Activated naive CD4-positive, alpha-beta T cell (primary cell): ENCODE measurements at regions not wholly inside any gene's neighbourhood (a gene's known extent, or its start where the extent isn't known, plus 50 kb on each side); places are given as distances from the start of the nearest gene placed in this dataset.
"Not testable (repeated sequence)": the region's sequence is repeated elsewhere in the genome, so short reads cannot be mapped to it uniquely, and the experiment has no call there.

Experiments
- DNase-seq, 4 experiments: peaks; one replicate each; lab custom pipeline; 2025; lab: John Stamatoyannopoulos, UW

DNA sequence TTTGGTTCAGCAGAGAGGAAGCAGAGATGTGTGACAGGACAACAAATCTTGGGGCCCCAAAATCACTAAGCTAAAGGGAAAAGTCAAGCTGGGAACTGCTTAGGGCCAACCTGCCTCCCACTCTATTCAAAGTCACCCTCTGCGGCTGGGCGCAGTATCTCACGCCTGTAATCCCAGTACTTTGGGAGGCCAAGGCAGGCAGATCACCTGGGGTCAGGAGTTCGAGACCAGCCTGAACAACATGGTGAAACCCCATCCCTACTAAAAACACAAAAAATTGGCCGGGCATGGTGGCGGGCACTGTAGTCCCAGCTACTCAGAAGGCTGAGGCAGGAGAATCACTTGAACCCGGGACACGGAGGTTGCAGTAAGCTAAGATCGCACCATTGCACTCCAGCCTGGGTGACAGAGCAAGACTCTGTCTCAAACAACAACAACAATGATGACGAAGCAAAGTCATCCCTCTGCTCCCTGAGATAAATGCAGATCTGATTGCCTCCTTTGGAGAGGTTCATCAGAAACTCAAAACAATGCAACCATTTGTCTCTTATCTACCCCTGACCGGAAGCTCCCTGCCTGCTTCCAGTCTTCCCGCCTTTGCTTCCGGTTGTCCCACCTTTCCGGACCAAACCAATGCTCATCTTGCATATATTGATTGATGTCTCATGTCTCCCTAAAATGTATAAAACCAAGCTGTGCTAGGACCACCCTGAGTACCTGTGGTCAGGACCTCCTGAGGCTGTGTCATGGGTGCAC, 136.4 kb upstream of the AFDN start:
- DNase-seq = not testable (repeated sequence)

DNA sequence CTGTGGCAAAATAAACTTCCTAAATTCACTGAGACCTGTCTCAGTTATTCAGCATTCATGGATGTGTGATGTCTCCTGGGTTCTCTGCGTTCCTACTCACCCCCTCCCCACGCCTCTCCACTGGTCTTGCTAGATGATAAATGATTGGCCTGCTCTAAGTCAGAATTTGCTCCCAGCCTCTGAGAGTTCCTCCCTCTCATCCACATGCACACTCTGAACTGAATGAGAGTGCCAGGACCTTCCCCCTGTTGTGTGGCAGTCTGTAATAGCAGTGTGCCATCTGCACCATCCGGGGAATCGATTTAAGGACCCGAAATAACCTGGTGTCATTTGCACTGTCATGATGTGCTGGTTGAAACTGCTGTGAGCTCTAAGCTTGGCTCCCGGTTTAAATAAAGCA, 135.8 kb upstream of the AFDN start:
- no peak for DNase-seq

DNA sequence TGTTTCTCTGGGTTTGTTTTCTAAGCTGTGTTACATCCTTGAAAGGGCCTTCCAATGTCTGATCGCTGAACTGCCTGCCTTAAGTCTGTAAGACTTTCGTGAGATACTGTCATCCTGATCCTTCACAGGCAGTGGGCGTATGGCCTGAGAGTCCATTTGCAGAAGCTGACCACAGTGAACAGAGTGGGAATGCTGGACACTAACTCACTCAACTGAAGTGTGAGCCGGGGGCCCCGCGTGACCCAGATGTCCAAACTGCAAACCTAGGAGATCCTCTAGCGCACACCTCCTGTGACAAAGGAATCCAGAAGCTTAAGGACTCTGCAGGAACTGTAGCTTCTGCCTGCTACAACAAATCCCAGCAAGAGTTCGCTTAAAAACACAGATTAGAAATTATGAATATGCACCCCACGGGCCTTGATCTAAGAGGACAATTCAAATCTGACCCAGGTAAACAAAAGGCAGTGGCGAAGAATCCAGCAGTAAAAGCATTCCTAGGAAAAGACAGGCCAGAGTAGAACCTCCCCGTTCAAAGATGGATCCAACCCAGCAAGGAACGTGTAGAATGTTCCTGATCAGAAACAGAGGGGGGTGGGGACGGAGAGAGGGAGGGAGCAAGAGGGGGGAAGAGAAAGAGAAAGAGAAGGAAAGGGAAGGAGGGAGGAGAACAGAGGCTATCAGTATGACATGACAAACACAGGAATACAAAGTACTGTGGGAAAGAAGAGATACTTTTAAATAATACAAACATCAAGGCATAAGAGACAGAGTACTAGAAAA, 135.0 kb upstream of the AFDN start:
- no peak for DNase-seq

DNA sequence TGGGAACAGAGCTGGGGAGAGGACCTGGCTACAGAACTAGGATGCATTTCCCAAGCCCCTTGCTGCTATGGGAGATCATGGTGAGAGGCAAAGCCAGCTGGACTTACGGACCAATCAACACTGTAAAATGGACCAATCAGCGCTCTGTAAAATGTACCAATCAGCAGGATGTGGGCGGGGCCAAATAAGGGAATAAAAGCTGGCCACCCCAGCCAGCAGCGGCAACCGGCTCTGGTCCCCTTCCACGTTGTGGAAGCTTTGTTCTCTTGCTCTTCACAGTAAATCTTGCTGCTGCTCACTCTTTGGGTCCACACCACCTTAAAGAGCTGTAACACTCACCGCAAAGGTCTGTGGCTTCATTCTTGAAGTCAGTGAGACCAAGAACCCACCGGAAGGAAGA, 133.2 kb upstream of the AFDN start:
- not testable (repeated sequence) for DNase-seq

DNA sequence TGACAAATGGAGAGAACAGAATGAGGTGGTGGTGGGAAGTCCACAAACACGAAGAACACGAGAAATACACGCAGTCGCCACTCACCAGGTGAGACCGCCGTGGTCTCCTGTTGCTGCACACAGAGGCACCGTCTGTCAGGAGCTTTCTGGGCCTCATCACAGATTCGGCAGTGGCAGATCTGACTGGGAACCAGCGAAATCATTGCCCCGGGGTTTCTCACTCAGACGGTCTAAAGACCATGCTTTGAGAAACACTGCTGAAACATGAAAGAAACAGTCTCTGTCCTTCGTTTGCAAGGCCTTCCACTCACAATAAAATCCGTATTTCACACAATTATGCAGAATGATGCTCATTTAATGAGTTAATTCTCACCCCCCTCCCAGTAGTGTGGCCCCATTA, 130.9 kb upstream of the AFDN start:
- no peak for DNase-seq

DNA sequence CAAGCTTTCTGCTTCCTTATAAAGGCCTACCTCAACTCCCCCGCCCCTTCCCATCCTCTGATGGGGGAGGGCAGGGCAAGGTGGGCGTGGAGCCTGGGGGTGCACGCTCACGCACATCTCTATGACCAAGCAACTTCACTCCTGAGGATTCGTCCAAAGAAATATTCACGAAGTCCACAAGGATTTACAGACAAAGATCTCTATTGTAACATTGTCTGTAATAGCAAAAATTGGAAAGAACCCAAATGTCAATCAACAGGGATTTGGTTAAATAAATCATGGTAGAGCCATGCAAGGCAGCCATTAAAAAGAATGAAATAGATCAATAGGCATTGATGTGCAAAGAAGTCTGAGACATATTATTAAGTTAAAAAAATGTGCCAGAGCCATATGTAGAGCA, 130.4 kb upstream of the AFDN start:
- DNase-seq = no peak

DNA sequence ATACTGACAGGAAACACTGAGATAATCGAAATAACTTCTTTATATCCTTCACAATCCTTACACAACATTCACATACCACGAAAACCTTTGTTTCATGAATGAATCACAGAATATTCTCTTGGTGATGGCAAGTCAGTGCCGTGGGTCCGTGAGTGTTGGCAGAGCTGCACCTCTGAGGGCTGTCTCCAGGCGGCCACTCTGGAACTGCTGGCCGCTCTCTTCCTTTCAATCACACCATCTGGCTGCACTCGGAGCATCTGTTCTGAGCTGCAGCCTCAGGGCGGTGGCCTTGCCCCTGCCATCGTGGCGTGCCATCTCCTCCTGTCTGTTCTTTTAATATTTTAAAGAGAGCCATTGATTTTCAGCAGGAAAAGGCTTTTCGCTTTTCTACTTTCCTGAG, 129.4 kb upstream of the AFDN start:
- DNase-seq = no peak

DNA sequence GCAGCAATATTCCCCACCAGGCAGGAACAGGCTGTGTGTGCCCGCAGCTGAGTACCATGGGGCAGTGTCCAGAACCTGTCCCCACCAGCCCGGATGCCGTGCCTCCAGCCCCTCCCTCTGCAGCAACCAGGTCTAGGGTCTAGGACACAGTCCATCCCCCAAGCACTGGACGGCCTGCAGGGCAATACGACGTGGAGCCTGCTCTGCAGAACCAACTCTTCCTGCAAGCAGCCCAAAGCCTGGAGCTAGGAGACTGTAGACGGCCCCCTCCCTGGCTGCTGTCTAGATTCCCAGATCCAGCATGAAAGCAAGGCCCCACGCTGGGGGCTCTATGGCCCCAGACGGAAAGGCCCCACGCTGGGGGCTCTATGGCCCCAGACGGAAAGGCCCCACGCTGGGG, 128.2 kb upstream of the AFDN start:
- no peak for DNase-seq

DNA sequence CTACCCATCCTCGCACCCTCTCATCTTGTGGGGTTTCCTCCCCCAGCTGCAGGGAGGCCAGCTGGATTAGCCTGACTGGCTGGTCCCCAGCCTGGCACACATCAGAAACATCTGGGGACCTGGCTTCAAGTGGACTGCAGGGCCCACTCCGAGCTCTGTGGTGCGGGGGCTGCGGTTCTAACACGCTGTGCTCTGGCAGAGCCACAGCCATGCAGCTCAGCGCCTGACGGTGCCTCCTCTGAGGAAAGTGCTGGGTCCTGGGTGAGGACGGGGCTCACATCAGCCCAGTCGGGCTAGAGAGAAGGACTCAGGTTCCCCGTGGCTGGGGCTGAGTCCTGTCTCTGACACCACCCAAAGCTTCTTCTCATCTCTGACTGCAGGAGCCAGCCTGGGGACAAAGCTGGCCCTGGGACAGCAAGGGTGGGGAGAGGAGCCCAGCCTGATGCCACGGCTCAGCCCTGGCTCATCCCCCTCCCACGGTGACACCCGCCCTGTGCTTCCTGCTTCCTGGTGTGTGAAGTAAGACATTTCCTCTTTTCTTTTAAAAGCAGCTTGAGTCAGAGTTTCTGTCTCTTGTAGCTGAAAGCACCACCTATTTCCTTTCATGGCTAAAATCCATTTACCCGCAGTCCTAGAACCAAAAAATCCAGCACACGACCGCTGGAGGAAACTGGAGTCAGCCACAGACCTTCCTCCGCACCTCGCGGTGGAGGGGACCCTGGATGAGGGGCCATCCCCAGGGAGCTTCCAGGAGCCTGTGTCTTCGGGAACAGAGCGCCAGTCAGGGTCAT, 127.4 kb upstream of the AFDN start:
- peak in 1 of 4 experiments; percentile 18 for DNase-seq

DNA sequence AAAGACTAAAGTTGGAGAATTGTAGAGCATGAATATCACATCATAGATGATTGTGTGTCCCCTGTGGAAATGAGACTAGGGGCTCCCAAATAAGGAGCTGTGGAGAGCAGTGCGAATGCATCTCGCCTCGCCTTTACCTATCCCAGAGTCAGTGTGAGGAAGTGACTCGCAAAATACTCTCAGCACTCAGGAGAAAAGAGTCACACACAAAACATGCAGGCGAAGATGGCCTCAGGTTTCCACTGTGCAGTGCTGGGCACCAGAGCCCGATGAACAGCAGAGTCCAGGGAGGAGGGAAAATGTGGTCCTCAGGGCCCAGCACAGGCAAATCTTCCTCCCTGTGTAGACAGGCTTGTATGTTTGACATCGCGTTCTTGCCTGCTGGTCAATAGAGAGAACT, 126.5 kb upstream of the AFDN start:
- DNase-seq = no peak

DNA sequence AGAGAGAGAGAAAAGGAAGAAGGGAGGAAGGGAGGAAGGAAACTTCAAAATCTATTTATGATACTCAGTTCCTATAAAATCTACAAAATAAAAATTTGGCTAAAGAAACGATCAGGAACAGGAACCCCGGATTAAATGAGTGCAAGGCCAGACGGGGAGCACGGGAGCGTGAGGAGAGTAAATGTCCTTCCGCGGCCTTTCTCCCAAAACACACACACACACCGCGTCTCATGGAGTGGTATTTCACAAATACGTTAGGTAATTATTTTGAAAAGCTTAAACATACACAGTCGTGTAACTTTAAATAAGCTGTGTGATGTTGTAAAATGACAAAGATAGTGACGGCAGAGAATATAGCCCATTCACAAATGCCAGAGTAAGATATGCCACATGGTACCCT, 125.7 kb upstream of the AFDN start:
- DNase-seq = no peak

DNA sequence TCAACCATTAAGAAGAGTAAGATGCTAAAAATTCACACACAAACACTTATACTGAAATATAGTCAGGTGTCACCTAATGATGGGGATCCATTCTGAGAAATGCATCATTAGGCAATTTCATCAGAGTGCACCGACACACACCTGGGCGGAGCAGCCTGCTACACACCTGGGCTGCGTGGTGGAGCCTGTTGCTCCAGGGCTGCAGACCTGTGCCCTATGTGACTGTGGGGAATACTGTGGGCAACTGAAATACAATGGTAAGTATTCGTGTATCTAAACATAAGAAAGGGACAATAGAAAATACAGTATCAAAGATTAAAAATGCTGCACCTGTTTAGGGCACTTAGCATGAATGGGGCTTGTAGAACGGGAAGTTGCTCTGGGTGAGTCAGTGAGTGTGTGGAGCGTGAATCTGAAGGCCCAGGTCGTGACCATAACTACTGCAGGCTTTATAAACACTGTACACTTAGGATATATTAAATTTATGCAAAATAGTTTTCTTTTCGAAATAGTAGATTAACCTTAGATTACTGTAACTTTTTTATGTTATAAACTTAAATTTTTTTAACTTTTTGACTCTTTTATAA, 124.4 kb upstream of the AFDN start:
- no peak for DNase-seq

DNA sequence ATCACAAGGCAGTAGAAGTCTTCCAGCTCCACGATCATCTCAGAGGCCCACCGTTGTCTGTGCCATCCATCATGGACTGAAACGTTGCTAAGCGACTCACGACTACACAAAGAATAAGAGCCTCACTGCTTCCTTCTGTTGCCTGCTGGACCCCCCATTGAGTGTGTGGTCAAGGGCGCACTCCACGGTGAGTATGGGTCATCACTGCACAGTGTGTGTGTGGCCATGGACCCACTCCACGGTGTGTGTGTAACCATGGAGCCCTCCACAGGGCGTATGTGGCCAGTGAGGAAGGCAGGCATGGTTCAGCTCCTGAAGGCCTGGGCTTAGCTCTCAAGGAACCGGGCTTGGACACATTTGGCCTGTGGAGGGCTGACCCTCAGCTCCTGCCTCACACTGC, 123.4 kb upstream of the AFDN start:
- no peak for DNase-seq

DNA sequence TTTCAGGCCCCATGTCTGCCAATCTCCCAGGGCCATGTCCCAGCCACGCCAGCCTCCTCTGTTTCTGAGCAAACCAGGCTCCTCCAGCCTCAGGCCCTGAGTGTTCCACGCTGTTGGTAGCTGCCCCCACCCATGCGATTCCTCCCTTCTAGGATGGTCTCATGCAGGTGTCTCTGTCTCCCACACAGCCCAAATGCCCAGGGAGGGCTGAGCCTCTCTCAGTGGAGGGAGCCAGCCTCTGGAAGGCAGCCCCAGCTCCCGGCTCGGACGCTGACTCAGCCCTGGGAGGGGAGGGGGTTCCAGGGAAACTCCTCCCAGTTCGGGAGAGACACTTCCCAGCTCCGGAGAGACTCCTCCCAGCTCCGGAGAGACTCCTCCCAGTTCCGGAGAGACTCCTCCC, 122.9 kb upstream of the AFDN start:
- no peak for DNase-seq

DNA sequence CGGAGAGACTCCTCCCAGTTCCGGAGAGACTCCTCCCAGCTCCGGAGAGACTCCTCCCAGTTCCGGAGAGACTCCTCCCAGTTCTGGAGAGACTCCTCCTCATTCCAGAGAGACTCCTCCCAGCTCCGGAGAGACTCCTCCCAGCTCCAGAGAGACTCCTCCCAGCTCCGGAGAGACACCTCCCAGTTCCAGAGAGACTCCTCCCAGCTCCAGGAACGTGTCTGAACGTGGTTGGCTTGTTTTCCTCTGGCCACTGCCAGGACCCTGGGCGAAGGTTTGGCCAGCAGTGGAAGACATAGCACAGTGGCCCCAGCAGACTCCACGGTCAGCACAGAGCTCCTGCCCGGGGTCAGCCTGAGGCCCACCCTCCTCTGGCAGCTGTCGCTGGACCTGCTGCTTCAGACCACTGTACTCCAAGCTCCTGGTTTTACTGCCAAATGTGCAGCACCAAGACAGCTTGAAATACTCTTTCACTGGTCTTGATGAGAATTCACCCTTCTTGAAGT, 122.3 kb upstream of the AFDN start:
- DNase-seq = no peak

DNA sequence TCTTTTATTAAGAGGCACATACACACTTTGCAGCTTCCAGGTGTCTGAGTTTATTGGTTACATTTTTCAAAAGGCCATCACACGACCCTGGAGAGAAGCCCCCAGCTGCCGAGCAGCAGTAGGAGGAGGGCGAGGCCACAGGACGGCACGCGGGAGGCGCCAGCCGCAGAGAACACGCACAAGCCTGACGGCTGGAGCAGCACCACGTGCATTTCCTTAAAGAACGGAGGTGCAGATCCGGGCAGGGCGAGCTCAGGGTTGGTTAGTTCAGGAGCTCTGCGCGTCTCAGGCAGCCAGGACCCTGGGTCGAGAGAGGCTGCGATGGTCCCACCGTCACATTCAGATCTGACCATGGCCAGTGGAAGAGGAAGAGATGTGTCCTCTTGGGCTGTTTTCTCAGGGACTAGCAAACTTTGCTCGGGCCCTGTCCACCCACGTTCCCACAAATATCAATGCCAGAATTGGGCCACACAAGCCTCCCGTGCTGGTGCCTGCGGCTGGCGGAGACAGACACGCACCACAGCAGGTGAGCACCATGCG, 121.4 kb upstream of the AFDN start:
- DNase-seq = no peak

DNA sequence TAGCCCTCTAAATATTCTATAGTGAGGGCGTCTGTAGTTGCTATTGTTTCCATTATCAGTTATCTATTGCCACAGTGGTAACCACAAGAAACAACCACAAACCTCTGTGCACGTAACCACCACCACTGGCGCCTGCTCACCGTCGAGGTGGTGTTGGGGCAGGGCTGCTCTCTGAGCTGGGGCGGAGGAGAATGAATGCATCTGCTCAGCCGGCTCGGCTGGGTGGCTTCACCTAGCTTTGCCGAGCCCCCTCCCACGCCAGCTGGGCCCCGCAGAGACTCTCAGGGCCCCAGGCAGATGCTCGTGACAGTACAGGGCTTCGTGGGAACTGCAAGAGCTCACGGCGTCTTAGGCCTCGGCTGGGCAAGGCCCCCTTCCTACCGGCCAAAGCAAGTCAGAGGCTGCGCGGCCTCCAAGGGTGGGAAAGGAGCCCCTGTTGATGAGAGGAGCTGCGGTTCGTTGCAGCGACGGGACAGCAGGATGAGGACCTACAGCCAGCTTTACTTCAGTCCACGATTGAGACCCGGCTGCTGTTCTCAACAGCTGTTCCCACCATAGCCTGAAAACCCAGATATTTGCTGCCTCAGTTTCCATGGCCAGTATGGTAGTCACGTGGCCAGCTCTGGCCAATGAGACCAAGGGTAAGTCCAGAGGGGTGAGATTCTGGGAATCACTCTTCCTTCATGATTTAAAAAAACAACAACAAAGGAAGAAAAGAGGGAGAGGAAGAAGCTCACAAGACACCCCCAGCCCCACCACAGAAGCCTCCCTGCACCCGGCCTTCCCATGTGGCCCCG, 120.2 kb upstream of the AFDN start:
- peak in 3 of 4 experiments; percentile 14 to 33 (median 29) for DNase-seq

DNA sequence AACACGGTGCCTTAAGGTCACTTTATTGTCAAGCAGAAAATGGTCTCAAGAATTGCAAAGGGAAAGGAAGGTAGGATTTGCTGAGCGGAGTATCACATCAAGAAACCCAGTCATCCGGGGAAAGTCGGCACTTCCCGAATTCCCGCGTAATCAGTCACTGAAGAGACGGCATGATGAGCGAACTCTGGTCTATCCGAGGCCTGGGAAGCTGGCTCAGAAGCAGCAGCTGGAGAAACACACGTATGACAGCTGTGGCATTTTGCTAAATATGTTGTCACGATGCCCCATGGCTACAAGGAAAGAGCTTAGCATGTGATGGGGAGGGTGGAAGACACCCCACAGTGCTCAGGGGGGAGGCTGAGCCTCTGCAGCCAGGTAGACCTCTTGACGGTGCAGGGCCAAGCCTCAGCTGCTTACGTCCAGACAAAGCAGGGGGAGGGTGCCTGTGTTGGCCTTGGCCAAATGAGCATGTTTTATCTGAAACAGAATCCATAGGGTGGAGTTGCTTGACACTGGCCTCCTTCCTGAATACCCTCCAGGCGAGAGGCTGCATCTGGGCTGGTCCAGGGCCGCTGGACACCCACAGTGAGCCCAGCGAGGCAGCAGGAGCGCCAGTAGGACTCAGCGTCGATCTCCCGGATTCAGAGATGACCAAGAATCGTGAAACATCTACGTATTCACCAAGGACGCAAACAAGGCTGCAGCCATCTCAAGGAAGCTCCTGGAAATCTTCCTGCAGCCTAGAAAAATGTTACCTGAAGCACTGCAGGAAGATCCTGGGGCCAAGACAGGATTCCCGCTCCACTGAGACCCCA, 118.8 kb upstream of the AFDN start:
- DNase-seq = no peak

DNA sequence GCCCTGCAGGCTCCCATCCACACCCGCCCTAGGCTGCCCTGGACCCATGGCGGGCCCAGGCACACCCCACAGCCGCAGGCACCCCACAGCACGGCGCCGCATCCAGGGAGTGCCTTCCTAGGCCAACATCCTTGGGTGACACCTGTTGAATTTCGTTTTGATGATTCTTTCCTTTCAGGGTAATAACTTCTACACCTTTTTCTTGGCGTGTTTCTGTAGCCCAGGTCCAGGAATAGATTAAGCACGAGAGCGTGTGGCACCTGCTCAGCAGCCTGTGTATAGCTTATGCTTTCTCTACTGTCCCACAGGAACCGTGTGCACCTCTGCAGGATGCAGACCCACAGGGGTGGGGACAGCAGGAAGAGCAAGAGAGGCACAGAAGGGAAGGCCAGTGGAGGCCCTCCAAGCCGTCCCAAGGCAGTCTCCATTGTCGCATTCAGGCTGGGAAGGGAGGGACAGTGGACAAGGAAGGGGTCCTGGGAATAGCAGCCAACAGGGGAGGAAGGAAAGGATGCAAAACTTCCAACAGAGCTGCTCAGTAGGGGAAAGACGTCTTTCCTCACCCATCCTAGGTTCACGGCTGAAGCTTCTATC, 118.1 kb upstream of the AFDN start:
- no peak for DNase-seq

DNA sequence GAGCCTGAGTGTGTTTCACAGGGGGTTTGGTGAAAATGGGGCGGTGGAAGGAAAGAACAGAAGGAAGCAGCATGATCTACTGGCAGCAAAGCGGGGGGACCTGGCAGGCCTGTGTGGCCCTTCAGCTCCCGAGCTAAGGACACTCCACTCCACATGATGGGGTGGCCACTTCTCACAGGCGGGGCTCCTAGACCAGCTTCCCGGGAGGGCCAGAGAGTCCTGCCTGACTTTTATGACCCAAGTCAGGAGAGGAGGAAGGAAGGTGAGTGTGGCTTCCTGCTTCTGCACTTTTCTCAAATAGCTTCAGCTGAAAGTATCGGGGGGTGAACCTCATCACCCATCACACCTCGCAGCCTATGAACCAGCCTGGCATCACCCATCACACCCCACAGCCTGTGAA, 117.5 kb upstream of the AFDN start:
- no peak for DNase-seq
